ENCODE measurements at regions not wholly inside any gene's neighbourhood (a gene's known extent, or its start where the extent isn't known, plus 50 kb on each side); places are given as distances from the start of the nearest gene placed in this dataset.

DNA sequence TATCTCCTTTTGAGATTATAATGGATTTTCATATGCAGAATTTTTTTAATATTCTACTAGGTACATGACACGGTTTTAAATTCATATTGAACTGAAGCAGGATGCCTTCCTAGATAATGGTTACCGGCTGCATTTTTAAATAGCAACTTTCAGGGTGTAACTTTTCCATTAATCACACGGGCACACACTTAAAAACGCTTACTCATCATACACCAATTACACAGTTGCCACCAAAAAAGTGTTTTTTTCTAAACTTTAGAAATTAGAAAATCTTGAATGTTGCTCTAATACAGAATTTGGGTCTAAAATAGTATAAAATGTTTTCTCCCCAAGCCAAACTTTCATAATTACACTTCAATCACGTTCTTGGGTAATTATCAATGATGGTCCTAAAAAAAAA is 149.1 kb upstream of the RNF32 start:
- H3K9ac ChIP-seq (ENCODE audit: insufficient read depth, low read length), result no peak overlapping the region
- no peak overlapping the region for H2AFZ ChIP-seq (ENCODE audit: low read length)
- H3K4me1 ChIP-seq (ENCODE audit: control insufficient read depth, extremely low read depth, insufficient read depth, low read length), result peaks cover 4% of the 10 kb centered on the region
- no peaks in the 10 kb centered on the region for H3K27me3 ChIP-seq (ENCODE audit: control insufficient read depth, insufficient read depth, low read length)
- no peaks in the 10 kb centered on the region for H3K9me3 ChIP-seq (ENCODE audit: control insufficient read depth, insufficient read depth, low read depth, low read length)
- H3K4me3 ChIP-seq (replicated peaks in 1 of 4; ENCODE audit: control extremely low read depth in 1 of 4, insufficient read depth in 1 of 4, low read depth in 3 of 4, low read length in 4 of 4), result no peak overlapping the region
- H3K36me3 ChIP-seq (ENCODE audit: control insufficient read depth, insufficient read depth, low read length), result no peaks in the 10 kb centered on the region
- H3K27ac ChIP-seq (ENCODE audit: insufficient read depth, low read length), result no peak overlapping the region
- DNase-seq (ENCODE audit: low read depth in 2 of 2), result no peak
- H3K79me2 ChIP-seq (ENCODE audit: control insufficient read depth, insufficient read depth, low read length), result no peaks in the 10 kb centered on the region
- H3K4me2 ChIP-seq (ENCODE audit: extremely low read depth, insufficient read depth, low read length), result no peak overlapping the region
- TF ChIP-seq EZH2 (IDR thresholded peaks at IDR 0.05; ENCODE audit: low read length, missing control alignments) (no peak), CTCF (conservative IDR thresholded peaks at IDR 0.05 in 1 of 2, IDR thresholded peaks at IDR 0.05 in 1 of 2; ENCODE audit: low read depth in 1 of 2, low read length in 2 of 2) (no peak)
- no peaks in the 10 kb centered on the region for H4K20me1 ChIP-seq (ENCODE audit: control insufficient read depth, extremely low read depth, insufficient read depth, low read length)

GRCh38 chr7:156490021-156490800 is 150.4 kb upstream of the RNF32 start:
- Histone ChIP-seq H3K36me3 (ENCODE audit: control insufficient read depth, insufficient read depth, low read length) (no peaks in the 10 kb centered on the region), H3K9me3 (ENCODE audit: control insufficient read depth, insufficient read depth, low read depth, low read length) (no peaks in the 10 kb centered on the region), H3K27me3 (ENCODE audit: control insufficient read depth, insufficient read depth, low read length) (no peaks in the 10 kb centered on the region), H3K79me2 (ENCODE audit: control insufficient read depth, insufficient read depth, low read length) (no peaks in the 10 kb centered on the region), H3K27ac (ENCODE audit: insufficient read depth, low read length) (no peak overlapping the region), H2AFZ (ENCODE audit: low read length) (no peak overlapping the region), H3K9ac (ENCODE audit: insufficient read depth, low read length) (no peak overlapping the region), H3K4me2 (ENCODE audit: extremely low read depth, insufficient read depth, low read length) (no peak overlapping the region), H3K4me1 (ENCODE audit: control insufficient read depth, extremely low read depth, insufficient read depth, low read length) (peaks cover 4% of the 10 kb centered on the region), H4K20me1 (ENCODE audit: control insufficient read depth, extremely low read depth, insufficient read depth, low read length) (no peaks in the 10 kb centered on the region), H3K4me3 (replicated peaks in 1 of 4; ENCODE audit: control extremely low read depth in 1 of 4, insufficient read depth in 1 of 4, low read depth in 3 of 4, low read length in 4 of 4) (no peak overlapping the region)
- no peak for TF ChIP-seq EZH2 (IDR thresholded peaks at IDR 0.05; ENCODE audit: low read length, missing control alignments)
- TF ChIP-seq CTCF (conservative IDR thresholded peaks at IDR 0.05 in 1 of 2, IDR thresholded peaks at IDR 0.05 in 1 of 2; ENCODE audit: low read depth in 1 of 2, low read length in 2 of 2), result no peak
- DNase-seq (ENCODE audit: low read depth in 2 of 2), result no peak

DNA sequence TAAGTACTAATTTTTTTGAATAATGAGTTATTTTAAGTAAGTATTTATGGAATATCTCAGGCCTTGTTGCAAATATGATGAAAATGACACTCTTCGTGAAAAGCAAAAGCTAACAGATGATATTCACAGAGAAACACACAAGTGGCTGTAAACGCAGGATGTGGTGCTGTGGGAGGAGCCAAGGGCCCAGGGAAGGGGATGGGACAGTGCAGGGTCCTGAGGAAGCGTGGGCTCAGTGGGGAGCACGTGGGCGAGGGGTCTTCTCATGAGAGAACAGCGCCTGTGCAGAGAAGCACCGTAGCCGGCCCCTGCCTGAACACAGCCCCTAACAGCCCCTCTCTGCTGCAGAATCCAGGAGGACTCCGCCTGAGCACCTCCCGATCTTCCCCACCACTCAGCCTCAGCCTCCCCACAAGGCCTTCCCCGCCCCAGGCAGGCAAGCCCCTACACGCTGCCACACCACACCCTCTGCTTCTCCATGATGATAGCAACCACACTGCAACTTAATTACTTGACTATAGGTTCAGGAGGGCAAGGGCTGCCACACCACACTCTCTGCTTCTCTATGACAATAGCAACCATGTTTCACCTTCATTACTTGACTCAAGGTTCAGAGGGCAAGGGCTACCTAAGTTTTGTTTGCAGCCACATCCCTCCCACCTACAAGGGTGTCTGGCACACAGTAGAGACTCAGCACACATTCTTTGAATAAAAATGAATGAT is 152.6 kb upstream of the RNF32 start:
- H3K4me1 ChIP-seq (ENCODE audit: control insufficient read depth, extremely low read depth, insufficient read depth, low read length), result no peaks in the 10 kb centered on the region

More for the DNA sequence above, 152.6 kb upstream of the RNF32 start:
- no peak for TF ChIP-seq CTCF (conservative IDR thresholded peaks at IDR 0.05 in 1 of 2, IDR thresholded peaks at IDR 0.05 in 1 of 2; ENCODE audit: low read depth in 1 of 2, low read length in 2 of 2)
- TF ChIP-seq EZH2 (IDR thresholded peaks at IDR 0.05; ENCODE audit: low read length, missing control alignments), result no peak
- H3K27ac ChIP-seq (ENCODE audit: insufficient read depth, low read length), result no peak overlapping the region
- H4K20me1 ChIP-seq (ENCODE audit: control insufficient read depth, extremely low read depth, insufficient read depth, low read length), result no peaks in the 10 kb centered on the region
- H3K4me3 ChIP-seq (replicated peaks in 1 of 4; ENCODE audit: control extremely low read depth in 1 of 4, insufficient read depth in 1 of 4, low read depth in 3 of 4, low read length in 4 of 4), result no peak overlapping the region
- H3K27me3 ChIP-seq (ENCODE audit: control insufficient read depth, insufficient read depth, low read length), result no peaks in the 10 kb centered on the region
- no peaks in the 10 kb centered on the region for H3K36me3 ChIP-seq (ENCODE audit: control insufficient read depth, insufficient read depth, low read length)
- H3K9me3 ChIP-seq (ENCODE audit: control insufficient read depth, insufficient read depth, low read depth, low read length), result no peaks in the 10 kb centered on the region
- no peak overlapping the region for H2AFZ ChIP-seq (ENCODE audit: low read length)
- H3K4me2 ChIP-seq (ENCODE audit: extremely low read depth, insufficient read depth, low read length), result no peak overlapping the region
- no peak for DNase-seq (ENCODE audit: low read depth in 2 of 2)
- no peaks in the 10 kb centered on the region for H3K79me2 ChIP-seq (ENCODE audit: control insufficient read depth, insufficient read depth, low read length)
- no peak overlapping the region for H3K9ac ChIP-seq (ENCODE audit: insufficient read depth, low read length)
